GM23248 (cell line): ENCODE measurements at regions not wholly inside any gene's neighbourhood (a gene's known extent, or its start where the extent isn't known, plus 50 kb on each side); places are given as distances from the start of the nearest gene placed in this dataset.

Experiments
- DNase-seq: peaks from one replicate; pipeline ENCODE4 v3.0.0-alpha.2; 2015
- H2AFZ ChIP-seq: fragments of 200-600 bp; sonication (generic); 2 replicates; pipeline ENCODE4 v1.6.1; 2016; ENCODE audit warnings: antibody characterized with exemption
- H3F3A ChIP-seq: fragments of 200-600 bp; sonication (generic); 2 replicates; pipeline ENCODE4 v1.6.1; 2016; ENCODE audit warnings: mild to moderate bottlenecking, antibody characterized with exemption, mixed run types; ENCODE audit not compliant: insufficient read depth
- H3K27ac ChIP-seq: fragments of 200-600 bp; sonication (generic); 2 replicates; pipeline ENCODE4 v1.5.1; 2016; ENCODE audit warnings: mild to moderate bottlenecking
- H3K27me3 ChIP-seq: fragments of 200-600 bp; sonication (generic); replicated peaks from 2 replicates; pipeline ENCODE4 v1.6.1; 2016; ENCODE audit warnings: mild to moderate bottlenecking; ENCODE audit not compliant: insufficient read depth
- H3K36me3 ChIP-seq: fragments of 200-600 bp; sonication (generic); 2 replicates; pipeline ENCODE4 v1.6.1; 2016; ENCODE audit warnings: low read depth, mild to moderate bottlenecking
- H3K4me1 ChIP-seq: fragments of 200-600 bp; sonication (generic); 2 replicates; pipeline ENCODE4 v1.6.1; 2016; ENCODE audit warnings: mild to moderate bottlenecking; ENCODE audit not compliant: insufficient read depth
- H3K4me2 ChIP-seq: fragments of 200-600 bp; sonication (generic); one replicate; pipeline ENCODE4 v1.6.1; 2016; ENCODE audit warnings: mild to moderate bottlenecking; ENCODE audit not compliant: unreplicated experiment
- H3K4me3 ChIP-seq: fragments of 200-600 bp; sonication (generic); 2 replicates; pipeline ENCODE4 v1.5.1; 2016; ENCODE audit warnings: mild to moderate bottlenecking
- H3K79me2 ChIP-seq: fragments of 200-600 bp; sonication (generic); 2 replicates; pipeline ENCODE4 v1.6.1; 2016; ENCODE audit warnings: mild to moderate bottlenecking; ENCODE audit not compliant: insufficient read depth
- H3K9ac ChIP-seq: fragments of 200-600 bp; sonication (generic); 2 replicates; pipeline ENCODE4 v1.6.1; 2016; ENCODE audit warnings: mild to moderate bottlenecking
- H3K9me2 ChIP-seq: fragments of 200-600 bp; sonication (generic); 2 replicates; pipeline ENCODE4 v1.6.1; 2016; ENCODE audit warnings: mixed run types, mild to moderate bottlenecking, moderate library complexity; ENCODE audit not compliant: insufficient read depth
- H3K9me3 ChIP-seq: fragments of 200-600 bp; sonication (generic); one replicate; pipeline ENCODE4 v1.6.1; 2017; ENCODE audit warnings: low read depth
- H4K20me1 ChIP-seq: fragments of 200-600 bp; sonication (generic); 2 replicates; pipeline ENCODE4 v1.6.0; 2016; ENCODE audit not compliant: insufficient read depth
- EZH2 ChIP-seq: fragments of 200-600 bp; sonication (generic); IDR thresholded peaks from 2 replicates; pipeline ENCODE4 v1.6.1; 2018; ENCODE audit warnings: antibody characterized with exemption, mild to moderate bottlenecking; ENCODE audit not compliant: insufficient read depth, poor library complexity, severe bottlenecking
- EZH2phosphoT487 ChIP-seq: fragments of 200-600 bp; sonication (generic); IDR thresholded peaks from 2 replicates; pipeline ENCODE4 v1.6.1; 2018; ENCODE audit warnings: antibody characterized with exemption, moderate library complexity, mild to moderate bottlenecking, low read depth; ENCODE audit not compliant: insufficient read depth
- WGBS, 2 experiments: methylation state at CpG; one replicate each; pipeline ENCODE4 v1.1.6; 2015 to 2017; ENCODE audit warnings: low lambda C conversion rate in 2 of 2, low coverage in 1 of 2; ENCODE audit errors: missing lambda C conversion rate in 2 of 2; 5-methylcytosine and 5-hydroxymethylcytosine counted together
- in situ Hi-C: fragments of 300-500 bp; cut with MboI; formaldehyde crosslinking; loops from 2 replicates; pipeline ENCODE4 v1.15.0; 2020

DNA sequence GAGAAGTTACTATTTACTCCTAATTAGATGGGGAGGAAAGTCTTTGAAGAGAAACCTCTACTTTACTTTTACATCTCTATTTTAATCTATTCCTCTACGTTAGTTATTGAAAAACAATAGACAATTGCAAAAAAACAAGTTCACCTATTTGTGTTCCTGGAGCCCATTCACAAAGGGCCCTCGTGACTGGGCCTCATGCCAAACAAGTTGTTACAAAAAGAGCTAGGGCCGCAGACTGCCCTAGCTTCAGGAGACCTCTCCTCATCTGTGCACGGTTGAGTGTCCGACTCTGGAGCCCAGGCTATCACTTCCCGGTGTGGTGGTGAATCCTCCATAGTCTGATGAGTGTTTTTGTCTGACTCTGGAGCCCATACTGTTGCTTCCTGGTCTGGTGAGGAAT lies 190.9 kb downstream of the ZNF486 start:
- H3K4me3 ChIP-seq: no peak overlapping the region
- in situ Hi-C loops: no loop called here
- TF ChIP-seq EZH2: no peak
- no peak for TF ChIP-seq EZH2phosphoT487
- no peaks in the 10 kb centered on the region for H3F3A ChIP-seq
- no peaks in the 10 kb centered on the region for H3K9me2 ChIP-seq
- no peak overlapping the region for H3K9ac ChIP-seq
- WGBS, 2 experiments: 63 to 65% methylated on average over 6 of the region's 6 CpGs
- no peaks in the 10 kb centered on the region for H3K9me3 ChIP-seq
- H3K4me1 ChIP-seq: no peaks in the 10 kb centered on the region
- no peak overlapping the region for H2AFZ ChIP-seq
- H3K79me2 ChIP-seq: no peaks in the 10 kb centered on the region
- no peak overlapping the region for H3K4me2 ChIP-seq
- no peak for DNase-seq
- H3K27ac ChIP-seq: no peak overlapping the region
- no peaks in the 10 kb centered on the region for H3K27me3 ChIP-seq
- H4K20me1 ChIP-seq: no peaks in the 10 kb centered on the region
- no peaks in the 10 kb centered on the region for H3K36me3 ChIP-seq

- Histone ChIP-seq H3K36me3 (no peaks in the 10 kb centered on the region), H4K20me1 (no peaks in the 10 kb centered on the region), H3K27ac (no peak overlapping the region), H3K9me3 (no peaks in the 10 kb centered on the region), H3K9me2 (no peaks in the 10 kb centered on the region), H3F3A (no peaks in the 10 kb centered on the region), H3K79me2 (no peaks in the 10 kb centered on the region), H2AFZ (no peak overlapping the region), H3K4me3 (no peak overlapping the region), H3K9ac (no peak overlapping the region), H3K27me3 (no peaks in the 10 kb centered on the region), H3K4me2 (no peak overlapping the region), H3K4me1 (no peaks in the 10 kb centered on the region)
- in situ Hi-C loops: no loop called here
- DNase-seq: no peak
- TF ChIP-seq EZH2 (no peak), EZH2phosphoT487 (no peak)
Observed at GRCh38 chr19:20351244-20351643, 184.2 kb downstream of the ZNF486 start.

DNA sequence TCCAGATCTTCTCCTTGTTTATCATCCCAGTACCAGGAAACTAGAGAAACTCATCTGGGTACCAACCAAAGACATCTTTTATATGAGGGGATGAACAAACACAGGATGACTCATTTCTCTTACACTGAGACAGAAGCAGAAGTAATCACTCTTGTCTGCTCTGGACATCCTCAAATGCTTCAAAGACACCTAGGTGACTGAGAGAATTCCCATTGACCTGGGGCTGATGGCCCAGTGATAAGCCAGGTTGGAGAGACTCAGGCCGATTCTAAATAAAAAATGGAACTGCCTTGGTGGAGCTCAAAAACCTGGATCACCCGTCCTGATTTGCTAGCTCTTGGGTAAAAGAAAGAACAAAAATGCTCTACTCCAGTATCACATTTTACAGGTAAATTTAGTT lies 182.2 kb downstream of the ZNF486 start:
- TF ChIP-seq EZH2 (no peak), EZH2phosphoT487 (no peak)
- Histone ChIP-seq H3K9me3 (no peaks in the 10 kb centered on the region), H3K4me2 (no peak overlapping the region), H3K9ac (no peak overlapping the region), H3K36me3 (no peaks in the 10 kb centered on the region), H4K20me1 (no peaks in the 10 kb centered on the region), H2AFZ (no peak overlapping the region), H3F3A (no peaks in the 10 kb centered on the region), H3K9me2 (no peaks in the 10 kb centered on the region), H3K4me1 (no peaks in the 10 kb centered on the region), H3K79me2 (no peaks in the 10 kb centered on the region), H3K27me3 (no peaks in the 10 kb centered on the region), H3K4me3 (no peak overlapping the region), H3K27ac (no peak overlapping the region)
- 0 to 7% methylated on average over 2 of the region's 2 CpGs for WGBS, 2 experiments
- in situ Hi-C loops: no loop called here
- no peak for DNase-seq

GRCh38 chr19:20339444-20339843 lies 172.4 kb downstream of the ZNF486 start:
- Histone ChIP-seq H3K79me2 (no peaks in the 10 kb centered on the region), H3K9me3 (no peaks in the 10 kb centered on the region), H3K4me1 (no peaks in the 10 kb centered on the region), H3K4me3 (no peak overlapping the region), H3K9me2 (no peaks in the 10 kb centered on the region), H3K4me2 (no peak overlapping the region), H4K20me1 (no peaks in the 10 kb centered on the region), H3K27me3 (no peaks in the 10 kb centered on the region), H3F3A (no peaks in the 10 kb centered on the region), H2AFZ (no peak overlapping the region), H3K27ac (no peak overlapping the region), H3K36me3 (no peaks in the 10 kb centered on the region), H3K9ac (no peak overlapping the region)
- 47 to 52% methylated on average over 4 of the region's 4 CpGs for WGBS, 2 experiments
- no peak for TF ChIP-seq EZH2
- TF ChIP-seq EZH2phosphoT487: no peak
- DNase-seq: no peak
- in situ Hi-C loops: no loop called here

DNA sequence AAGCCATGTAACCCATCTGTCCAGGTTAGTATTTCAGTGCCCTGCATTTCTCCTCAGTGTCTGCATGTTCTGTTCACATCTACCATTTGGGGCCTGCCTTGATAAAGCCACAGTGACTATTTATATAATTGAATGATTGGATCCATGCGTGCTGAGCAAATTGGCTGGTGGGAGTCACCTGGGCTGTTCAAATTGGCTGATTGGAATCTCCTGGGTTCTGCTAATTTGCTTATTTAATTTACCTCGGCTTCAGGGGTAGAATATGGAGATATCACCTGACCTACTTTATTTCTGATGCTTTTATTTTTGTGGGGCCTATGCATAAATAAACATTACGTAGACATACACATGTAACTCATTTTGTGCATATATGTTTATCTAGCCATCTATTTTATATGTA lies 167.7 kb downstream of the ZNF486 start:
- 45 to 55% methylated on average over 3 of the region's 3 CpGs for WGBS, 2 experiments
- no peaks in the 10 kb centered on the region for H3K4me1 ChIP-seq
- H3K4me2 ChIP-seq: no peak overlapping the region
- no peaks in the 10 kb centered on the region for H3K79me2 ChIP-seq
- no peak overlapping the region for H3K27ac ChIP-seq
- TF ChIP-seq EZH2phosphoT487 (no peak), EZH2 (no peak)
- no peak overlapping the region for H3K4me3 ChIP-seq
- no peaks in the 10 kb centered on the region for H3K36me3 ChIP-seq
- H3F3A ChIP-seq: no peaks in the 10 kb centered on the region
- DNase-seq: no peak
- H2AFZ ChIP-seq: no peak overlapping the region
- no peaks in the 10 kb centered on the region for H3K27me3 ChIP-seq
- H3K9me2 ChIP-seq: no peaks in the 10 kb centered on the region
- no peaks in the 10 kb centered on the region for H4K20me1 ChIP-seq
- in situ Hi-C loops: no loop called here
- no peak overlapping the region for H3K9ac ChIP-seq
- H3K9me3 ChIP-seq: no peaks in the 10 kb centered on the region
